GM21360 (cell line): ENCODE measurements at regions not wholly inside any gene's neighbourhood (a gene's known extent, or its start where the extent isn't known, plus 50 kb on each side); places are given as distances from the start of the nearest gene placed in this dataset.
"Not testable (repeated sequence)": the region's sequence is repeated elsewhere in the genome, so short reads cannot be mapped to it uniquely, and the experiment has no call there.

Experiments used
- ATAC-seq: cut with Tn5 transposase; IDR thresholded peaks from one replicate; pipeline ENCODE4 v1.9.1; 2021; ENCODE audit warnings: mild to moderate bottlenecking, moderate library complexity; ENCODE audit not compliant: unreplicated experiment

GRCh38 chr22:49517667-49518185 lies 309.9 kb downstream of the BRD1 start:
- no peak for ATAC-seq

- no peak for ATAC-seq
Measured at GRCh38 chr22:49517211-49517610, 310.5 kb downstream of the BRD1 start.

GRCh38 chr22:49515475-49515874 lies 312.2 kb downstream of the BRD1 start:
- no peak for ATAC-seq

- no peak for ATAC-seq
Measured at GRCh38 chr22:49514641-49515040, 313.0 kb downstream of the BRD1 start.

- ATAC-seq: no peak
Measured at GRCh38 chr22:49514211-49514610, 313.5 kb downstream of the BRD1 start.

GRCh38 chr22:49513358-49513851 lies 314.3 kb downstream of the BRD1 start:
- ATAC-seq: no peak

GRCh38 chr22:49512487-49513165 lies 315.0 kb downstream of the BRD1 start:
- no peak for ATAC-seq

GRCh38 chr22:49511393-49512189 lies 316.1 kb downstream of the BRD1 start:
- not testable (repeated sequence) for ATAC-seq

GRCh38 chr22:49510718-49511117 lies 317.0 kb downstream of the BRD1 start:
- no peak for ATAC-seq

- no peak for ATAC-seq
Measured at GRCh38 chr22:49509016-49509415, 318.7 kb downstream of the BRD1 start.

- ATAC-seq: no peak
Measured at GRCh38 chr22:49508561-49508960, 319.1 kb downstream of the BRD1 start.

GRCh38 chr22:49507607-49508292 lies 319.9 kb downstream of the BRD1 start:
- no peak for ATAC-seq

GRCh38 chr22:49506010-49506400 lies 321.7 kb downstream of the BRD1 start:
- ATAC-seq: no peak

- no peak for ATAC-seq
Measured at GRCh38 chr22:49505337-49506009, 322.2 kb downstream of the BRD1 start.

- no peak for ATAC-seq
Measured at GRCh38 chr22:49503896-49504521, 323.7 kb downstream of the BRD1 start.

- ATAC-seq: no peak
Measured at GRCh38 chr22:49503321-49503720, 324.4 kb downstream of the BRD1 start.

- ATAC-seq: no peak
Measured at GRCh38 chr22:49502126-49502826, 325.4 kb downstream of the BRD1 start.

GRCh38 chr22:49500942-49501395 lies 326.7 kb downstream of the BRD1 start:
- ATAC-seq: no peak

- no peak for ATAC-seq
Measured at GRCh38 chr22:49500076-49500460, 327.6 kb downstream of the BRD1 start.
